K562 (cell line): ENCODE measurements at regions not wholly inside any gene's neighbourhood (a gene's known extent, or its start where the extent isn't known, plus 50 kb on each side); places are given as distances from the start of the nearest gene placed in this dataset.
A peak's percentile ranks its signal among the peaks of the same experiment; 100 is the strongest.

ENCODE experiments used
- ATAC-seq: fragments of 200-7000 bp; cut with Tn5 transposase; 3 replicates; pipeline ENCODE4 v1.9.1; 2020; ENCODE audit warnings: moderate library complexity
- BruUV-seq: library from RNA; stranded (reverse); fragments of 400-500 nt; replicated peaks from 2 replicates; lab custom pipeline; 2021; lab: Mats Ljungman, UMichigan
- CTCF ChIA-PET: fragments of 300-600 bp; formaldehyde crosslinking; extraction: SDS; loops from one replicate; lab custom pipeline; 2021; ENCODE audit warnings: low intra/inter-chr PET ratio; lab: Yijun Ruan, JAX
- POLR2A ChIA-PET: fragments of 300-600, 350-650 bp; sonication (Branson Sonifier 250); formaldehyde crosslinking; extraction: SDS; loops from one replicate; lab custom pipeline; 2021; ENCODE audit warnings: antibody characterized with exemption, inconsistent platforms; lab: Yijun Ruan, JAX
- DNase-seq, 4 experiments: peaks; one replicate each; pipeline versions ENCODE4 v3.0.0 to v3.0.0-alpha.2; 2011 to 2018; ENCODE audit warnings: low spot score in 3 of 4, mixed read lengths in 3 of 4; ENCODE audit errors: extremely low read depth in 1 of 4
- FAIRE-seq: peaks from 2 replicates; lab custom pipeline; 2011; peaks lifted over from hg19 to GRCh38; lab: Jason Lieb, UNC
- H2AFZ ChIP-seq: 2 replicates; pipeline ENCODE4 v1.6.0; 2011; ENCODE audit warnings: low read depth, low read length, control low read depth, inconsistent platforms
- H3K27ac ChIP-seq: fragments of 200-600 bp; 3 replicates; pipeline ENCODE4 v1.8.0; 2011; ENCODE audit warnings: low read depth, mild to moderate bottlenecking, control low read depth, inconsistent platforms, low read length, moderate library complexity, mixed read lengths; ENCODE audit errors: extremely low read depth
- H3K27me3 ChIP-seq, 2 experiments: fragments of 300-600 bp in 1 of 2; 2 replicates in 1 of 2; 3 replicates in 1 of 2; pipeline versions ENCODE4 v1.6.0 to v1.8.0; 2011; ENCODE audit warnings: inconsistent platforms in 2 of 2, low read length in 2 of 2, mild to moderate bottlenecking in 1 of 2, mixed read lengths in 1 of 2, moderate library complexity in 1 of 2; ENCODE audit not compliant: control insufficient read depth in 2 of 2, insufficient read depth in 2 of 2
- H3K36me3 ChIP-seq: fragments of 300-600 bp; 3 replicates; pipeline ENCODE4 v1.8.0; 2011; ENCODE audit warnings: mild to moderate bottlenecking, low read length, inconsistent platforms; ENCODE audit not compliant: control insufficient read depth, insufficient read depth
- H3K4me1 ChIP-seq, 2 experiments: fragments of 200-600 bp in 1 of 2; replicated peaks in 1 of 2; 2 replicates in 1 of 2; 3 replicates in 1 of 2; pipeline versions ENCODE4 v1.5.1 to v1.8.0; 2011; ENCODE audit warnings: inconsistent platforms in 2 of 2, low read length in 2 of 2, mild to moderate bottlenecking in 1 of 2, mixed read lengths in 1 of 2, moderate library complexity in 1 of 2; ENCODE audit not compliant: control insufficient read depth in 2 of 2, insufficient read depth in 2 of 2
- H3K4me2 ChIP-seq: 2 replicates; pipeline ENCODE4 v1.6.1; 2011; ENCODE audit warnings: low read length, control low read depth, inconsistent platforms, mixed read lengths; ENCODE audit not compliant: insufficient read depth
- H3K4me3 ChIP-seq: fragments of 200-600 bp; sonication (generic), shearing (Covaris generic); 2 replicates; pipeline ENCODE4 v1.5.1; 2016; ENCODE audit warnings: control low read depth, inconsistent platforms
- H3K79me2 ChIP-seq: fragments of 200-600 bp; 3 replicates; pipeline ENCODE4 v1.8.0; 2011; ENCODE audit warnings: low read length, inconsistent platforms; ENCODE audit not compliant: control insufficient read depth, insufficient read depth
- H3K9ac ChIP-seq, 2 experiments: 2 replicates each; pipeline versions ENCODE4 v1.6.0 to v1.6.1; 2011; ENCODE audit warnings: low read depth in 2 of 2, low read length in 2 of 2, control low read depth in 1 of 2, inconsistent platforms in 1 of 2, mild to moderate bottlenecking in 1 of 2, mixed read lengths in 1 of 2; ENCODE audit not compliant: insufficient read depth in 1 of 2
- H3K9me1 ChIP-seq: one replicate; pipeline ENCODE4 v1.6.0; 2011; ENCODE audit warnings: inconsistent platforms, mild to moderate bottlenecking, low read length, moderate library complexity; ENCODE audit not compliant: control insufficient read depth, insufficient read depth
- H3K9me3 ChIP-seq: replicated peaks from 2 replicates; pipeline ENCODE4 v1.5.1; 2011; ENCODE audit warnings: low read depth, low read length, inconsistent platforms; ENCODE audit not compliant: control insufficient read depth, insufficient read depth
- H4K20me1 ChIP-seq: replicated peaks from 2 replicates; pipeline ENCODE4 v1.6.1; 2011; ENCODE audit warnings: low read length, inconsistent platforms, mixed read lengths; ENCODE audit not compliant: control insufficient read depth, insufficient read depth
- MTA2 ChIP-seq: fragments of 450-650 bp; IDR thresholded peaks from 2 replicates; pipeline ENCODE4 v1.6.1; 2016; ENCODE audit warnings: low read depth
- MYBL2 ChIP-seq, 2 experiments: fragments of 450-650 bp in 1 of 2; sonication (generic) in 1 of 2; formaldehyde crosslinking in 1 of 2; IDR thresholded peaks; 2 replicates each; pipeline versions ENCODE4 v1.6.1 to v1.8.1; 2017 to 2022; ENCODE audit warnings: borderline replicate concordance in 1 of 2, inconsistent platforms in 1 of 2, low read depth in 1 of 2, mild to moderate bottlenecking in 1 of 2, missing genetic modification reagents in 1 of 2, moderate library complexity in 1 of 2
- TAL1 ChIP-seq: fragments of 450-650 bp; IDR thresholded peaks from 2 replicates; pipeline ENCODE4 v1.6.1; 2016; ENCODE audit warnings: mild to moderate bottlenecking
- WGBS: fragments of 100-300 bp; shearing (Covaris generic); methylation state at CpG from one replicate; pipeline ENCODE4 v1.1.6; 2016; ENCODE audit warnings: low coverage, mixed read lengths; ENCODE audit not compliant: insufficient coverage; ENCODE audit errors: missing lambda C conversion rate; 5-methylcytosine and 5-hydroxymethylcytosine counted together
- in situ Hi-C: fragments of 300-500 bp; cut with MboI; formaldehyde crosslinking; loops from 4 replicates; pipeline ENCODE4 v1.15.0; 2018; ENCODE audit warnings: inconsistent platforms, mixed read lengths
- intact Hi-C: fragments of 100-400 bp; cut with micrococcal nuclease; formaldehyde crosslinking; loops from 2 replicates; pipeline ENCODE4 v1.14.2; 2022
- TF ChIP-seq, protein P1 (sequence below), 2 experiments: fragments of 450-650 bp; formaldehyde crosslinking in 1 of 2; IDR thresholded peaks; 2 replicates each; pipeline versions ENCODE4 v1.4.0 to v1.6.1; 2014 to 2020; ENCODE audit warnings: mild to moderate bottlenecking in 2 of 2, borderline replicate concordance in 1 of 2, low read depth in 1 of 2

DNA sequence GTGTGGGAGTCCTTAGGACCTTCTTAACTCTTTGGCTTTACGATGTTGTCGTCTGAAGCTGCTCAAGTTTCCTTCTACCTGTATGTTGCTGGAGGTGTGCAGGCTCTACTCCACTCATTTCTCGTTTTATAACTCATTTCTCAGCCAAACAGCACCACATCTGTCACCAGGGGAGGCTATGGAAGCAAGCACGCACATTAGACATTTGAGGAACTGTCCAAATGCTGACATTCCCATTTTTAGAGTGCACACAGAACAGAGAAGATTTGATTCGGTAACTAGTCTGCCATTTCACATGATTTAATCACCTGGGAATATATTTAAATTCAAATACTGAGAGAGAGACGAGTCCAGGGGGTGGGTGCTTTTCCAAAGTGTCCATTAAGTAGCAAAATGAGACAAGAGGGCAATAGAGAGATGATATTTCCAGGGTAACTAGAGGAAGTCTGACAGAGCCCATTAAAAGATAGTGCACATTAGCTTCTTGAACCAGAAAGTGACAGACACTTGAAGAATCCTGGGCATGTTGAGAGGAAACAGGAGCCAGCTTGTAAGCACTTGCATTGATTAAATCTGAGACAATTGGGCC is 793.3 kb downstream of the TDRD15 start:
- intact Hi-C loops, result no loop called here
- Histone ChIP-seq H3K4me2 (no peak overlapping the region), H3K4me1 (no peaks in the 10 kb centered on the region), H3K9me1 (no peaks in the 10 kb centered on the region), H3K36me3 (no peaks in the 10 kb centered on the region)
- 0% methylated on average over 6 of the region's 6 CpGs for WGBS
- TF ChIP-seq MTA2, result no peak
- TF ChIP-seq, protein P1, sequence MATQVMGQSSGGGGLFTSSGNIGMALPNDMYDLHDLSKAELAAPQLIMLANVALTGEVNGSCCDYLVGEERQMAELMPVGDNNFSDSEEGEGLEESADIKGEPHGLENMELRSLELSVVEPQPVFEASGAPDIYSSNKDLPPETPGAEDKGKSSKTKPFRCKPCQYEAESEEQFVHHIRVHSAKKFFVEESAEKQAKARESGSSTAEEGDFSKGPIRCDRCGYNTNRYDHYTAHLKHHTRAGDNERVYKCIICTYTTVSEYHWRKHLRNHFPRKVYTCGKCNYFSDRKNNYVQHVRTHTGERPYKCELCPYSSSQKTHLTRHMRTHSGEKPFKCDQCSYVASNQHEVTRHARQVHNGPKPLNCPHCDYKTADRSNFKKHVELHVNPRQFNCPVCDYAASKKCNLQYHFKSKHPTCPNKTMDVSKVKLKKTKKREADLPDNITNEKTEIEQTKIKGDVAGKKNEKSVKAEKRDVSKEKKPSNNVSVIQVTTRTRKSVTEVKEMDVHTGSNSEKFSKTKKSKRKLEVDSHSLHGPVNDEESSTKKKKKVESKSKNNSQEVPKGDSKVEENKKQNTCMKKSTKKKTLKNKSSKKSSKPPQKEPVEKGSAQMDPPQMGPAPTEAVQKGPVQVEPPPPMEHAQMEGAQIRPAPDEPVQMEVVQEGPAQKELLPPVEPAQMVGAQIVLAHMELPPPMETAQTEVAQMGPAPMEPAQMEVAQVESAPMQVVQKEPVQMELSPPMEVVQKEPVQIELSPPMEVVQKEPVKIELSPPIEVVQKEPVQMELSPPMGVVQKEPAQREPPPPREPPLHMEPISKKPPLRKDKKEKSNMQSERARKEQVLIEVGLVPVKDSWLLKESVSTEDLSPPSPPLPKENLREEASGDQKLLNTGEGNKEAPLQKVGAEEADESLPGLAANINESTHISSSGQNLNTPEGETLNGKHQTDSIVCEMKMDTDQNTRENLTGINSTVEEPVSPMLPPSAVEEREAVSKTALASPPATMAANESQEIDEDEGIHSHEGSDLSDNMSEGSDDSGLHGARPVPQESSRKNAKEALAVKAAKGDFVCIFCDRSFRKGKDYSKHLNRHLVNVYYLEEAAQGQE (IDR thresholded peaks at IDR 0.05; ENCODE audit: borderline replicate concordance), result peak; percentile 47
- TF ChIP-seq, protein P1 (CRISPR knock-in tag; IDR thresholded peaks at IDR 0.05; ENCODE audit: low read depth), result no peak
- no peak for TF ChIP-seq MYBL2 (IDR thresholded peaks at IDR 0.05; ENCODE audit: low read depth)
- no peak for TF ChIP-seq MYBL2 (CRISPR knock-in tag; IDR thresholded peaks at IDR 0.05; ENCODE audit: borderline replicate concordance)
- no peak for TF ChIP-seq TAL1
- TF ChIP-seq, all 486 proteins: peak for 1
- in situ Hi-C loops, result no loop called here
- BruUV-seq, result no TSS peak
- Histone ChIP-seq H3K79me2 (no peaks in the 10 kb centered on the region), H3K9me3 (no peaks in the 10 kb centered on the region), H3K27ac (no peak overlapping the region), H3K9ac (no peak overlapping the region), H3K4me3 (no peak overlapping the region), H2AFZ (no peak overlapping the region), H3K27me3 (no peaks in the 10 kb centered on the region), H4K20me1 (no peaks in the 10 kb centered on the region)
- POLR2A ChIA-PET, result no interaction called here
- CTCF ChIA-PET, result no interaction called here
- DNase-seq (no peak), FAIRE-seq (no peak), ATAC-seq (no peak)
